ENCODE measurements at regions not wholly inside any gene's neighbourhood (a gene's known extent, or its start where the extent isn't known, plus 50 kb on each side); places are given as distances from the start of the nearest gene placed in this dataset.

DNA sequence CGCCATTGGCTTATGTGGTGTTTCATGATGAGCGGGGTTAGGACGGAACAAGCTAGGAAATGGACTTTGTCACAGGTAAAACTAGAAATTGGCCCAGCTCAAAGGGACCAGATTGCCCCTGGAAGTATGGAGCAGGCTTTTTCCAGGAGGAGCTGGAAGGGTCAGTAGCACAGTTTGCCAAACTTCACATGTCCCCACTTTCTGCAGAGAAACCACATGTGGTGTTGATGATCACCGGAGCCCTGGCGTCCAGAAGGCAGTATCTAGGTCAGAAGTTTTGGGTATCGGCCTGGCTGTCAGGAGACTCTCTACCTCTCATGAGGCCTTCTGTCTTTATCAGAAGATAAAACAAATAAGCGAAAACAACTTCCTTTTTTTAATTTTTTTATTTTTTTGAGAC lies 248.5 kb downstream of the SOX9 start:
- intact Hi-C loops (cut with micrococcal nuclease), result no loop called here
- Mint-ChIP-seq H3K4me1 (no peaks in the 10 kb centered on the region), H3K4me3 (no peak overlapping the region), H3K36me3 (no peaks in the 10 kb centered on the region), H3K27ac (no peak overlapping the region), H3K9me3 (peaks cover 0 to 2% (median 0%) of the 10 kb centered on the region in 8 donors), H3K27me3 (no peaks in the 10 kb centered on the region)
- ChIA-PET POLR2A (ENCODE audit: partially characterized antibody) (no interaction called here), CTCF (ENCODE audit: partially characterized antibody) (no interaction called here)
- Histone ChIP-seq H3K4me1 (ENCODE audit: insufficient read depth, low read length) (no peaks in the 10 kb centered on the region), H3K4me3 (ENCODE audit: low read length in 2 of 2) (no peak overlapping the region), H3K27me3 (ENCODE audit: insufficient read depth, low read length) (no peaks in the 10 kb centered on the region), H3K36me3 (ENCODE audit: insufficient read depth, low read length) (no peaks in the 10 kb centered on the region), H3K9me3 (ENCODE audit: control insufficient read depth in 1 of 2, low read length in 2 of 2) (no peaks in the 10 kb centered on the region), H3K27ac (ENCODE audit: low read depth, low read length) (no peak overlapping the region)
- DNase-seq, result no peak

DNA sequence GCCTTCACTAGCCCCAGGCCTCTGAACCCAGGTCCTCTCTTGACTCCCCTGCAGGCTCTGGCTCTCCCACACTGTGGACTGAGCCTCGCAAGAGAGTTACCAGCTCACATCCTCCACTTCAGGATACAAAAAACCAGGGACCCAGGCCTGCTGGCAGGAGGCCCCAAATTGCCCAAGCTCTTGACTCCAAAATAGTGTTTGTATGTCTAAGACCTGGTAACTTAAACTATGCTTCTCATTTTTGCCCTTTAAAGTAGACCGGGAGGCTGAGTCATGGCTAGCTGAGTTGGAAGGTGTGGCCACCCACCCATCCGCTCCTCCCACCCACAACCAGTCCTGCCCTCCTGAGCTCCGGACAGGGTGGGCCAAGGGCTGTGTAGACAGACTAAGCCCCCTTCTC lies 250.0 kb downstream of the SOX9 start:
- CTCF ChIA-PET (ENCODE audit: partially characterized antibody), result no interaction called here
- no peaks in the 10 kb centered on the region for H3K27me3 Mint-ChIP-seq
- POLR2A ChIA-PET (ENCODE audit: partially characterized antibody), result no interaction called here
- no peak overlapping the region for H3K4me3 Mint-ChIP-seq
- no peaks in the 10 kb centered on the region for H3K36me3 ChIP-seq (ENCODE audit: insufficient read depth, low read length)
- no peaks in the 10 kb centered on the region for H3K27me3 ChIP-seq (ENCODE audit: insufficient read depth, low read length)
- no peak overlapping the region for H3K27ac ChIP-seq (ENCODE audit: low read depth, low read length)
- H3K27ac Mint-ChIP-seq, result no peak overlapping the region
- H3K9me3 ChIP-seq (ENCODE audit: control insufficient read depth in 1 of 2, low read length in 2 of 2), result no peaks in the 10 kb centered on the region
- H3K9me3 Mint-ChIP-seq, result peaks cover 0 to 2% (median 0%) of the 10 kb centered on the region in 8 donors
- no peaks in the 10 kb centered on the region for H3K4me1 ChIP-seq (ENCODE audit: insufficient read depth, low read length)
- no peaks in the 10 kb centered on the region for H3K4me1 Mint-ChIP-seq
- intact Hi-C loops (cut with micrococcal nuclease), result no loop called here
- H3K4me3 ChIP-seq (ENCODE audit: low read length in 2 of 2), result no peak overlapping the region
- no peak for DNase-seq
- no peaks in the 10 kb centered on the region for H3K36me3 Mint-ChIP-seq

DNA sequence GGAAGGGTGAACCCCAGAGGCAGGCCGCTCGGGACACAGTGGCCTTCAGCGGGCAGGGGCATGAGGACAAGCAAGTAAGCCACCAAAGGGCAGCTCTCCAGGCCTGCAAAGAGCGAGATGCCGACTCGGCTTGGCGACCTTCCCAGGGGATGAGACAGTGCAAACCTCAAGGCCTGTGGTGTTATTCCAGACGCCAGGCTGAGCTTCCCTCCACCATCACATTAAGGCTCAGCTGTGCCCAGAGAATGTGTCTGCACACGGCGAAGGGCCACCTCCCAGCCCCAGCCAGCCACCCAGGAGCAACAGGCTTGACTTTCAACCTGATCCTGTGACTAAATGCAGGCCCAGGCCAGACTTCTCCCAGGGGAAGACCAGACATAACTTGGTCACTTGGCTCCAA lies 251.4 kb downstream of the SOX9 start:
- H3K9me3 ChIP-seq (ENCODE audit: control insufficient read depth in 1 of 2, low read length in 2 of 2), result no peaks in the 10 kb centered on the region
- no peak overlapping the region for H3K27ac Mint-ChIP-seq
- no peaks in the 10 kb centered on the region for H3K36me3 Mint-ChIP-seq
- intact Hi-C loops (cut with micrococcal nuclease), result no loop called here
- H3K4me3 ChIP-seq (ENCODE audit: low read length in 2 of 2), result no peak overlapping the region
- no peaks in the 10 kb centered on the region for H3K36me3 ChIP-seq (ENCODE audit: insufficient read depth, low read length)
- ChIA-PET CTCF (ENCODE audit: partially characterized antibody) (no interaction called here), POLR2A (ENCODE audit: partially characterized antibody) (no interaction called here)
- no peaks in the 10 kb centered on the region for H3K4me1 Mint-ChIP-seq
- H3K9me3 Mint-ChIP-seq, result peaks cover 0 to 2% (median 0%) of the 10 kb centered on the region in 8 donors
- H3K27me3 ChIP-seq (ENCODE audit: insufficient read depth, low read length), result no peaks in the 10 kb centered on the region
- no peak for DNase-seq
- no peak overlapping the region for H3K27ac ChIP-seq (ENCODE audit: low read depth, low read length)
- no peaks in the 10 kb centered on the region for H3K4me1 ChIP-seq (ENCODE audit: insufficient read depth, low read length)
- H3K27me3 Mint-ChIP-seq, result no peaks in the 10 kb centered on the region
- no peak overlapping the region for H3K4me3 Mint-ChIP-seq

DNA sequence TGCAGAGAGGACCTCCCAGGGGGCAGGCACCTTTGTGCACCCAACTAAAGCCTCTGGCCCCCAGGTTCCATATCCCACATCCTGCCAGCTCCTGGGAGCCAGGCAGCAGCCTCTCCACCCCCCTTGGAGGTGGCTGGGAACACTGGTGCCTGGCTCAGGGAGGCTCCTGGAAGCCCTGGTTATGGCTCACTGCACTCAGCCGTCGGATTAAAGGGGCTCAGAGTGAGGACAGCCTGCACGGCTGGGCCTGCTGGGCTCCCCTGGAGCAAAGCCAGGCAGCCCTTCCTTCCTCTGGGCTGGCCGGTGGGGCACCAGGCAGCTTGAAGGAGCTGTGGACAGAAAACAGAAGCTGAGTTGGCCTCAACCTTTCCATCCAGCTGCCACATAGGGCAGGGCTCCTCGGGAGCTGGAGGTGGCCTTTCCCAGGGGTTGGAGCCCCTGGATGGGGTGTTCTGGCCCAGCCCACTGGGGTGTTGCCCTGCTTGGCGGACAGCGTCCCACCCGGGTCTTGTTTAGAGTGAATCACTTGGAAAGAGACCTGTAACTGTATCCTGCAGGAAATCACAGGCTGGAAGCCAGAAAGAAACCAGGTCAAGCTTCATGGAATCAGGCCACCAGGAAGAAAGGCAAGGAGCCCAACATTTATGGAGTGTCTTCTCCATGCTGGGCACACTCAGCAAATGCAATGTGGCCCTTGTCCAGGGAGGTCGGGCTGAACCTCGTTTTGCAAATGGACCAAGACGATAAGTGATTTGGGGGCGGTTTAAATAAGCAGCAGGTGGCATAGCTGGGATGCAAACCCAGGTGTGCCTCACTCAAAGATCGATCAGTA lies 253.3 kb downstream of the SOX9 start:
- intact Hi-C loops (cut with micrococcal nuclease), result no loop called here
- Mint-ChIP-seq H3K36me3 (no peaks in the 10 kb centered on the region), H3K4me3 (no peak overlapping the region), H3K4me1 (no peaks in the 10 kb centered on the region), H3K27me3 (peaks cover 0 to 2% of the 10 kb centered on the region in 2 donors), H3K9me3 (no peaks in the 10 kb centered on the region), H3K27ac (no peak overlapping the region)
- Histone ChIP-seq H3K36me3 (ENCODE audit: insufficient read depth, low read length) (no peaks in the 10 kb centered on the region), H3K9me3 (ENCODE audit: control insufficient read depth in 1 of 2, low read length in 2 of 2) (no peaks in the 10 kb centered on the region), H3K4me1 (ENCODE audit: insufficient read depth, low read length) (no peaks in the 10 kb centered on the region), H3K27ac (ENCODE audit: low read depth, low read length) (no peak overlapping the region), H3K4me3 (ENCODE audit: low read length in 2 of 2) (no peak overlapping the region), H3K27me3 (ENCODE audit: insufficient read depth, low read length) (no peaks in the 10 kb centered on the region)
- ChIA-PET CTCF (ENCODE audit: partially characterized antibody) (interaction anchor here (0.9 kb wide), 1 partner anchor 10 kb away, joined by 3 read pairs; no protein-coding TSS in a partner anchor), POLR2A (ENCODE audit: partially characterized antibody) (no interaction called here)
- DNase-seq, result no peak

DNA sequence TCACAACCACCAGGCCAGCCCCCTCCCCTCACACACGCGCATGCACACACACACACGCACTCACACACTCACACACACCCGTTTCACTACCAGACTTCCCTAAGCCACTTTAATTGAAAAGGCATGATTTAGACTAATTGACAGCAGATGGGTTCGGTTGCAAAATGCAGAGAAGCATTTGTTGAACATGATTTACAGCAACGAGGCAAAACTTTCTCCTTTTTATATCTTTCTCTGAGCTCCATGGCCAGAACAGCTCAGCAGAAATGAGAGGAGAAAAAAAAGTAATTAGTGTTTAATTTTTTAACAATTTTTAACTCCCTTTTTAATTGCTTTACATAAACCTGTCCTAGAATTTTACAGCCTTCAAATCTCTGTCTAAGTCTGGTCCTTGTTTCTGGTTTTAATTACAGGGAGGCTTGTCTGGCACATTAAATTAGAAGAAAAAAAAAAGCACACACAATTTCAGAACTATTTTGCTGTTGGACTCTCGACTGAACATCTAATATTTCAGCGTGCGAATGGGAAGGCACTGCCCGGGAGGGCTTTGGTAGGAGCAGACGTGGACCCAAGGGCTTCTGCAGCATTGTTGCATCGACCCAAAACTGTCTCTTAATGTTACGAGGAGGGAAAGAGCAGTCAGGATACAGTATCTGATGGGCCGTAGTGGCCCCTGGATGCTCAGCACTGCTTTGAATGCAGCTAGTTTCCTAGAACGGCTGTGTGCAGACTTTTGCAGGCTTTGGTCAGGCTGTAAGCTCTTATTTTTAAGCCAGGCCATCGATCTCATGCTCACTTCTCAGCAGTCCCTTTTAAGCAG lies 255.9 kb downstream of the SOX9 start:
- no peaks in the 10 kb centered on the region for H3K9me3 Mint-ChIP-seq
- no peaks in the 10 kb centered on the region for H3K36me3 Mint-ChIP-seq
- no peak for DNase-seq
- Histone ChIP-seq H3K4me1 (ENCODE audit: insufficient read depth, low read length) (no peaks in the 10 kb centered on the region), H3K9me3 (ENCODE audit: control insufficient read depth in 1 of 2, low read length in 2 of 2) (no peaks in the 10 kb centered on the region), H3K27me3 (ENCODE audit: insufficient read depth, low read length) (no peaks in the 10 kb centered on the region), H3K4me3 (ENCODE audit: low read length in 2 of 2) (no peak overlapping the region), H3K27ac (ENCODE audit: low read depth, low read length) (no peak overlapping the region), H3K36me3 (ENCODE audit: insufficient read depth, low read length) (no peaks in the 10 kb centered on the region)
- ChIA-PET POLR2A (ENCODE audit: partially characterized antibody) (no interaction called here), CTCF (ENCODE audit: partially characterized antibody) (interaction anchor here (1.0 kb wide), 1 partner anchor 10 kb away, joined by 3 read pairs; no protein-coding TSS in a partner anchor)
- no peak overlapping the region for H3K4me3 Mint-ChIP-seq
- no peaks in the 10 kb centered on the region for H3K4me1 Mint-ChIP-seq
- intact Hi-C loops (cut with micrococcal nuclease), result no loop called here
- H3K27me3 Mint-ChIP-seq, result peaks cover 0 to 3% of the 10 kb centered on the region in 2 donors
- no peak overlapping the region for H3K27ac Mint-ChIP-seq

DNA sequence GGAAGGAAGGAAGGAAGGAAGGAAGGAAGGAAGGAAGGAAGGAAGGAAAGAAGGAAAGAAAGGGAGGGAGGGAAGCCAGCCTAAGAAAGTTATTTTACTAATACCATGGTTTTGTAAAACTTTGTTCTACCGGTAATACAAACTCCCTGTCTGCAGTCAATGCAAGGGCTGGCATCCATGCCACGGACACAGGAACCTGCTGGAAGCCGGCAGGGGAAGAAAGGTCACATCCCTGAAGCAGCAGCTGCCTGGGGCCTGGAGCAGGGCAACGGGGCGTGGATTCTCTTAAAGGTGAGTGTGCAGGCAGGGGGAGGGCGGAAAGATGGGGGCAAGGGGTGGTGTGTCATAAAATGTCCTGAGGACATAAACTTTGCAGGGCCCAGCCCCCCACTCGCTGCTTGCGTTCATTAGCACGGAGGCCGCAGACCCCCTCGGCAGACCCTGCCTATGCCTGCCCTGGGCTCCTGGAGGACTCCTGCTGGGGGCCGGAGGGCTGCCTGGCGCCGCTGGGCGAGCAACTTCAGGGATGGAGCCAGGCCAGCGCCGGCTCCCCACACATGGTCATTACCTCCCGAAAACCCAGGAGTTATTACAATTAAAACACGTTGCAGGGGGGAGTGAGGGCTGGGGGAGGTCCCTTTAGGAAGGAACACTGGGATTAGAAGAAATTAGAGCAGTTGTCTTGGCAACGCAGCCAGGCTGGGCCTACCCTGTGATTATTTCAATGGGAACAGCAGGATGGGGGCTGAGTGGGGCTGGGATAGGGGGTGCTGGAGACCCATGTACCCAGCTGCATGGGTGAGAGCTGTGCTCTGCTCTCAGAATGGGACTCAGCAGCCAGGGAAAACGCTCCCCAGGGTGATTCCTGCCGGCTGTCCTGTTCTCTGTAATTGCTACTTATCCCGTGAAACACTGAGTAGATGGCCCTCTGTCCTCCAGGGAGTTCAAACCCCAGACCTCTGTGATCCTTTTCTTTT lies 257.9 kb downstream of the SOX9 start:
- Mint-ChIP-seq H3K27ac (no peak overlapping the region), H3K4me3 (no peak overlapping the region), H3K4me1 (no peaks in the 10 kb centered on the region), H3K36me3 (no peaks in the 10 kb centered on the region), H3K9me3 (peaks cover 0 to 2% (median 0%) of the 10 kb centered on the region in 8 donors), H3K27me3 (peaks cover 0 to 6% of the 10 kb centered on the region in 2 donors)
- DNase-seq, result no peak
- Histone ChIP-seq H3K4me1 (ENCODE audit: insufficient read depth, low read length) (no peaks in the 10 kb centered on the region), H3K36me3 (ENCODE audit: insufficient read depth, low read length) (no peaks in the 10 kb centered on the region), H3K9me3 (ENCODE audit: control insufficient read depth in 1 of 2, low read length in 2 of 2) (no peaks in the 10 kb centered on the region), H3K27me3 (ENCODE audit: insufficient read depth, low read length) (no peaks in the 10 kb centered on the region), H3K27ac (ENCODE audit: low read depth, low read length) (no peak overlapping the region), H3K4me3 (ENCODE audit: low read length in 2 of 2) (no peak overlapping the region)
- POLR2A ChIA-PET (ENCODE audit: partially characterized antibody), result no interaction called here
- CTCF ChIA-PET (ENCODE audit: partially characterized antibody), result no interaction called here
- intact Hi-C loops (cut with micrococcal nuclease), result no loop called here

DNA sequence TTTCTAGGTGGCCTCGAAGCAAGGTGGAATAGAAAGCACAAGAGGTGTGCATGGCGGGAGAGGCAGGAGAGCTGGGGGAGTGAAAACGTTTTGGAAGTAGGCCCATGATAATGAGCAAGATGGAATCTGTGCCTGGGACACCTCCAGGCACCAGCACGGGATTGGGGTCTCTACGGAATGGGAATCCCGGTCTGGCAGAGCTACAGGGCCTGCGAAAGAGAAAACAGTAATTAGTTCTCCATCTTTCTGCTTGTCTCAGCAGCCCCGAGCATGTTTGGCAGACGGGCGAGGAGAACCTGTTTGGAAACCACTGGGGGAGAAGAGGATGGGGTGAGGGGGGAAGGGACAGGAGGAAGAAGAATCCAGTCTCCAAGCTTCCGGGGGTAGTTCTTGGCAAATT lies 258.7 kb downstream of the SOX9 start:
- ChIA-PET POLR2A (ENCODE audit: partially characterized antibody) (no interaction called here), CTCF (ENCODE audit: partially characterized antibody) (no interaction called here)
- DNase-seq, result no peak
- Histone ChIP-seq H3K36me3 (ENCODE audit: insufficient read depth, low read length) (no peaks in the 10 kb centered on the region), H3K9me3 (ENCODE audit: control insufficient read depth in 1 of 2, low read length in 2 of 2) (no peaks in the 10 kb centered on the region), H3K4me1 (ENCODE audit: insufficient read depth, low read length) (no peaks in the 10 kb centered on the region), H3K27ac (ENCODE audit: low read depth, low read length) (no peak overlapping the region), H3K27me3 (ENCODE audit: insufficient read depth, low read length) (no peaks in the 10 kb centered on the region), H3K4me3 (ENCODE audit: low read length in 2 of 2) (no peak overlapping the region)
- Mint-ChIP-seq H3K4me3 (no peak overlapping the region), H3K27ac (no peak overlapping the region), H3K27me3 (peaks cover 0 to 6% of the 10 kb centered on the region in 2 donors), H3K4me1 (no peaks in the 10 kb centered on the region), H3K9me3 (peaks cover 0 to 2% (median 0%) of the 10 kb centered on the region in 8 donors), H3K36me3 (no peaks in the 10 kb centered on the region)
- intact Hi-C loops (cut with micrococcal nuclease), result no loop called here

Measured in CD4-positive, alpha-beta memory T cell (primary cell).